GM23248 (cell line): ENCODE measurements at regions not wholly inside any gene's neighbourhood (a gene's known extent, or its start where the extent isn't known, plus 50 kb on each side); places are given as distances from the start of the nearest gene placed in this dataset.

Experiments used
- DNase-seq: peaks from one replicate; pipeline ENCODE4 v3.0.0-alpha.2; 2015
- H2AFZ ChIP-seq: fragments of 200-600 bp; sonication (generic); 2 replicates; pipeline ENCODE4 v1.6.1; 2016; ENCODE audit warnings: antibody characterized with exemption
- H3F3A ChIP-seq: fragments of 200-600 bp; sonication (generic); 2 replicates; pipeline ENCODE4 v1.6.1; 2016; ENCODE audit warnings: mild to moderate bottlenecking, antibody characterized with exemption, mixed run types; ENCODE audit not compliant: insufficient read depth
- H3K27ac ChIP-seq: fragments of 200-600 bp; sonication (generic); 2 replicates; pipeline ENCODE4 v1.5.1; 2016; ENCODE audit warnings: mild to moderate bottlenecking
- H3K27me3 ChIP-seq: fragments of 200-600 bp; sonication (generic); replicated peaks from 2 replicates; pipeline ENCODE4 v1.6.1; 2016; ENCODE audit warnings: mild to moderate bottlenecking; ENCODE audit not compliant: insufficient read depth
- H3K36me3 ChIP-seq: fragments of 200-600 bp; sonication (generic); 2 replicates; pipeline ENCODE4 v1.6.1; 2016; ENCODE audit warnings: low read depth, mild to moderate bottlenecking
- H3K4me1 ChIP-seq: fragments of 200-600 bp; sonication (generic); 2 replicates; pipeline ENCODE4 v1.6.1; 2016; ENCODE audit warnings: mild to moderate bottlenecking; ENCODE audit not compliant: insufficient read depth
- H3K4me2 ChIP-seq: fragments of 200-600 bp; sonication (generic); one replicate; pipeline ENCODE4 v1.6.1; 2016; ENCODE audit warnings: mild to moderate bottlenecking; ENCODE audit not compliant: unreplicated experiment
- H3K4me3 ChIP-seq: fragments of 200-600 bp; sonication (generic); 2 replicates; pipeline ENCODE4 v1.5.1; 2016; ENCODE audit warnings: mild to moderate bottlenecking
- H3K79me2 ChIP-seq: fragments of 200-600 bp; sonication (generic); 2 replicates; pipeline ENCODE4 v1.6.1; 2016; ENCODE audit warnings: mild to moderate bottlenecking; ENCODE audit not compliant: insufficient read depth
- H3K9ac ChIP-seq: fragments of 200-600 bp; sonication (generic); 2 replicates; pipeline ENCODE4 v1.6.1; 2016; ENCODE audit warnings: mild to moderate bottlenecking
- H3K9me2 ChIP-seq: fragments of 200-600 bp; sonication (generic); 2 replicates; pipeline ENCODE4 v1.6.1; 2016; ENCODE audit warnings: mixed run types, mild to moderate bottlenecking, moderate library complexity; ENCODE audit not compliant: insufficient read depth
- H3K9me3 ChIP-seq: fragments of 200-600 bp; sonication (generic); one replicate; pipeline ENCODE4 v1.6.1; 2017; ENCODE audit warnings: low read depth
- H4K20me1 ChIP-seq: fragments of 200-600 bp; sonication (generic); 2 replicates; pipeline ENCODE4 v1.6.0; 2016; ENCODE audit not compliant: insufficient read depth
- EZH2 ChIP-seq: fragments of 200-600 bp; sonication (generic); IDR thresholded peaks from 2 replicates; pipeline ENCODE4 v1.6.1; 2018; ENCODE audit warnings: antibody characterized with exemption, mild to moderate bottlenecking; ENCODE audit not compliant: insufficient read depth, poor library complexity, severe bottlenecking
- EZH2phosphoT487 ChIP-seq: fragments of 200-600 bp; sonication (generic); IDR thresholded peaks from 2 replicates; pipeline ENCODE4 v1.6.1; 2018; ENCODE audit warnings: antibody characterized with exemption, moderate library complexity, mild to moderate bottlenecking, low read depth; ENCODE audit not compliant: insufficient read depth
- whole genome bisulfite sequencing, 2 experiments: methylation state at CpG; one replicate each; pipeline ENCODE4 v1.1.6; 2015 to 2017; ENCODE audit warnings: low lambda C conversion rate in 2 of 2, low coverage in 1 of 2; ENCODE audit errors: missing lambda C conversion rate in 2 of 2; 5-methylcytosine and 5-hydroxymethylcytosine counted together
- in situ Hi-C: fragments of 300-500 bp; cut with MboI; formaldehyde crosslinking; loops from 2 replicates; pipeline ENCODE4 v1.15.0; 2020

GRCh38 chr6:77183447-77183846 is 279.8 kb downstream of the HTR1B start:
- H3K9ac ChIP-seq, result no peak overlapping the region
- TF ChIP-seq EZH2phosphoT487 (no peak), EZH2 (no peak)
- no peak for DNase-seq
- no peak overlapping the region for H3K4me3 ChIP-seq
- no peak overlapping the region for H2AFZ ChIP-seq
- WGBS, 2 experiments, result 34 to 38% methylated on average over 3 of the region's 3 CpGs
- H3K4me2 ChIP-seq, result no peak overlapping the region
- peaks cover 7% of the 10 kb centered on the region; the same call in 1 of the 2 replicates for H3F3A ChIP-seq
- H3K9me2 ChIP-seq, result no peaks in the 10 kb centered on the region
- H3K27me3 ChIP-seq, result no peaks in the 10 kb centered on the region
- in situ Hi-C loops, result no loop called here
- H3K79me2 ChIP-seq, result no peaks in the 10 kb centered on the region
- no peaks in the 10 kb centered on the region for H3K9me3 ChIP-seq
- H4K20me1 ChIP-seq, result no peaks in the 10 kb centered on the region
- no peaks in the 10 kb centered on the region for H3K36me3 ChIP-seq
- peaks cover 4% of the 10 kb centered on the region; the same call in 1 of the 2 replicates for H3K4me1 ChIP-seq
- no peak overlapping the region for H3K27ac ChIP-seq

DNA sequence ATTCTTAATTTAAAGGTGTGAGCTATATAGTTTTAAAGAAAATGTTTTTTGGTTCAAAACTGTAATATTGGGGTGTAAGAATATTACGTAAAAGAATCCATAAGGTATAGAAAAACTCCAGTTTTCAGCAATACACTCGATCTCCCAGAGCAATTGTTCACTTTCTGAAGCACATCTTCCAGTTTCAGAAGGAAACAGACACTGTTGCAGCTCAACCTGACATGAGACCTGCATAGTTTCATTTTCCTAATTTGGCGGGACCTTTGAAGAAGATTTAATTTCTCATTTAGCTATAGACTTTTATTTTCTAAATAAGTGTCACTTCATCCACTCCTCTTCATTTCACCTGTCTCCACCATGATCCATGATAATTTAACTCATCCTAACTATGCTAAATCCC is 281.5 kb downstream of the HTR1B start:
- no peak for DNase-seq
- Histone ChIP-seq H3F3A (peaks cover 7% of the 10 kb centered on the region; the same call in 1 of the 2 replicates), H4K20me1 (no peaks in the 10 kb centered on the region), H3K27me3 (no peaks in the 10 kb centered on the region), H3K9ac (no peak overlapping the region), H3K4me1 (peaks cover 4% of the 10 kb centered on the region; the same call in 1 of the 2 replicates), H2AFZ (no peak overlapping the region), H3K4me3 (no peak overlapping the region), H3K9me2 (no peaks in the 10 kb centered on the region), H3K9me3 (no peaks in the 10 kb centered on the region), H3K4me2 (no peak overlapping the region), H3K79me2 (no peaks in the 10 kb centered on the region), H3K27ac (no peak overlapping the region), H3K36me3 (no peaks in the 10 kb centered on the region)
- TF ChIP-seq EZH2phosphoT487 (no peak), EZH2 (no peak)
- in situ Hi-C loops, result no loop called here
- 53 to 61% methylated on average over 3 of the region's 3 CpGs for WGBS, 2 experiments

GRCh38 chr6:77180326-77180725 is 283.0 kb downstream of the HTR1B start:
- WGBS, 2 experiments, result 36 to 43% methylated on average over 3 of the region's 3 CpGs
- Histone ChIP-seq H3K9me2 (no peaks in the 10 kb centered on the region), H3K4me3 (no peak overlapping the region), H2AFZ (no peak overlapping the region), H4K20me1 (no peaks in the 10 kb centered on the region), H3K4me2 (no peak overlapping the region), H3K27ac (no peak overlapping the region), H3K4me1 (peaks cover 4% of the 10 kb centered on the region; the same call in 1 of the 2 replicates), H3F3A (peaks cover 7% of the 10 kb centered on the region; the same call in 1 of the 2 replicates), H3K9me3 (no peaks in the 10 kb centered on the region), H3K9ac (no peak overlapping the region), H3K36me3 (no peaks in the 10 kb centered on the region), H3K79me2 (no peaks in the 10 kb centered on the region), H3K27me3 (no peaks in the 10 kb centered on the region)
- no peak for DNase-seq
- in situ Hi-C loops, result no loop called here
- no peak for TF ChIP-seq EZH2
- no peak for TF ChIP-seq EZH2phosphoT487

DNA sequence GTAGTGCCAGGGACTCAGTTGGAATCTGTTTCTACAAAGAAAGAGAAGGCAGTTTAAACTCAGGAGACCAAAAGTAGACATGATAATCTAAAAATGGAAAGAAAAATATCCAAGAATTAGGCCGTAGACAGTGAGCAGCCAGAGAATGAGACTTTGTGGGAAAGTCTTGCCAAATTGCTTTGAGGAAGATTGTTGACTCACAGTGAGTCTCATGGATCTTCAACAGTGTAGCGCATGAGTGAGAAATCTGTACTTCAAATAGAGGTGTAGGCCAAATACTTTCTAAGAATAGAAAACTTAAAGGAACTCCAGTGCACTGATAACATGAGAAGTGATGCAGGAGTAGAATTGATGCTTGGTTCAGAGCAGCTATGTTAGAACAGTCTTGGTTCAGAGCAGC is 284.5 kb downstream of the HTR1B start:
- Histone ChIP-seq H3K9me3 (no peaks in the 10 kb centered on the region), H2AFZ (no peak overlapping the region), H3K36me3 (no peaks in the 10 kb centered on the region), H3F3A (peaks cover 7% of the 10 kb centered on the region; the same call in 1 of the 2 replicates), H4K20me1 (no peaks in the 10 kb centered on the region), H3K4me3 (no peak overlapping the region), H3K79me2 (no peaks in the 10 kb centered on the region), H3K4me2 (no peak overlapping the region), H3K27ac (peak overlapping the region; percentile 24), H3K27me3 (no peaks in the 10 kb centered on the region), H3K4me1 (peaks cover 4% of the 10 kb centered on the region; the same call in 1 of the 2 replicates), H3K9ac (no peak overlapping the region), H3K9me2 (no peaks in the 10 kb centered on the region)
- peak; percentile 85 for DNase-seq
- in situ Hi-C loops, result no loop called here
- TF ChIP-seq EZH2phosphoT487, result no peak
- TF ChIP-seq EZH2, result no peak
- WGBS, 2 experiments, result 10 to 17% methylated on average over 2 of the region's 2 CpGs

GRCh38 chr6:77177470-77177869 is 285.8 kb downstream of the HTR1B start:
- no peaks in the 10 kb centered on the region for H3K27me3 ChIP-seq
- H2AFZ ChIP-seq, result no peak overlapping the region
- peaks cover 7% of the 10 kb centered on the region; the same call in 1 of the 2 replicates for H3F3A ChIP-seq
- no peak overlapping the region for H3K4me2 ChIP-seq
- no peak overlapping the region for H3K27ac ChIP-seq
- H3K9ac ChIP-seq, result no peak overlapping the region
- no peaks in the 10 kb centered on the region for H3K79me2 ChIP-seq
- no peak for DNase-seq
- H4K20me1 ChIP-seq, result no peaks in the 10 kb centered on the region
- H3K9me2 ChIP-seq, result no peaks in the 10 kb centered on the region
- H3K9me3 ChIP-seq, result no peaks in the 10 kb centered on the region
- no peaks in the 10 kb centered on the region for H3K36me3 ChIP-seq
- in situ Hi-C loops, result no loop called here
- H3K4me1 ChIP-seq, result peaks cover 4% of the 10 kb centered on the region; the same call in 1 of the 2 replicates
- no peak overlapping the region for H3K4me3 ChIP-seq
- TF ChIP-seq EZH2phosphoT487 (no peak), EZH2 (no peak)
